ENCODE measurements at regions not wholly inside any gene's neighbourhood (a gene's known extent, or its start where the extent isn't known, plus 50 kb on each side); places are given as distances from the start of the nearest gene placed in this dataset.
"Not testable (repeated sequence)": the region's sequence is repeated elsewhere in the genome, so short reads cannot be mapped to it uniquely, and the experiment has no call there.

- DNase-seq (ENCODE audit: low read depth), result no peak
Measured at GRCh38 chr11:92026664-92027063, 198.0 kb upstream of the FAT3 start.

- no peak for DNase-seq (ENCODE audit: low read depth)
Measured at GRCh38 chr11:92024788-92025187, 199.8 kb upstream of the FAT3 start.

GRCh38 chr11:92022499-92022898 lies 202.1 kb upstream of the FAT3 start:
- DNase-seq (ENCODE audit: low read depth), result no peak

- no peak for DNase-seq (ENCODE audit: low read depth)
Measured at GRCh38 chr11:92018332-92018731, 206.3 kb upstream of the FAT3 start.

- no peak for DNase-seq (ENCODE audit: low read depth)
Measured at GRCh38 chr11:92008249-92008648, 216.4 kb upstream of the FAT3 start.

GRCh38 chr11:92002568-92002967 lies 222.1 kb upstream of the FAT3 start:
- DNase-seq (ENCODE audit: low read depth), result no peak

- DNase-seq (ENCODE audit: low read depth), result no peak
Measured at GRCh38 chr11:91998481-91998880, 226.1 kb upstream of the FAT3 start.

GRCh38 chr11:91997226-91997625 lies 227.4 kb upstream of the FAT3 start:
- no peak for DNase-seq (ENCODE audit: low read depth)

- no peak for DNase-seq (ENCODE audit: low read depth)
Measured at GRCh38 chr11:91996526-91996925, 228.1 kb upstream of the FAT3 start.

- not testable (repeated sequence) for DNase-seq (ENCODE audit: low read depth)
Measured at GRCh38 chr11:91988443-91988842, 236.2 kb upstream of the FAT3 start.

GRCh38 chr11:91986218-91986617 lies 238.4 kb upstream of the FAT3 start:
- DNase-seq (ENCODE audit: low read depth), result no peak

- DNase-seq (ENCODE audit: low read depth), result no peak
Measured at GRCh38 chr11:91984033-91984584, 240.5 kb upstream of the FAT3 start.

- peak; percentile 100 for DNase-seq (ENCODE audit: low read depth)
Measured at GRCh38 chr11:91981995-91982394, 242.6 kb upstream of the FAT3 start.

GRCh38 chr11:91979775-91980174 lies 244.8 kb upstream of the FAT3 start:
- no peak for DNase-seq (ENCODE audit: low read depth)

- DNase-seq (ENCODE audit: low read depth), result no peak
Measured at GRCh38 chr11:91978747-91979146, 245.9 kb upstream of the FAT3 start.

GRCh38 chr11:91972665-91973266 lies 251.9 kb upstream of the FAT3 start:
- DNase-seq (ENCODE audit: low read depth), result no peak

- no peak for DNase-seq (ENCODE audit: low read depth)
Measured at GRCh38 chr11:91970624-91971023, 254.0 kb upstream of the FAT3 start.

GRCh38 chr11:91969486-91969885 lies 255.1 kb upstream of the FAT3 start:
- DNase-seq (ENCODE audit: low read depth), result no peak

GRCh38 chr11:91967691-91968045 lies 256.9 kb upstream of the FAT3 start:
- no peak for DNase-seq (ENCODE audit: low read depth)

- DNase-seq (ENCODE audit: low read depth), result no peak
Measured at GRCh38 chr11:91967026-91967690, 257.5 kb upstream of the FAT3 start.

- DNase-seq (ENCODE audit: low read depth), result no peak
Measured at GRCh38 chr11:91966368-91966767, 258.2 kb upstream of the FAT3 start.

GRCh38 chr11:91960770-91961169 lies 263.8 kb upstream of the FAT3 start:
- no peak for DNase-seq (ENCODE audit: low read depth)

GRCh38 chr11:91959411-91959810 lies 265.2 kb upstream of the FAT3 start:
- DNase-seq (ENCODE audit: low read depth), result no peak

GRCh38 chr11:91956711-91957110 lies 267.9 kb upstream of the FAT3 start:
- no peak for DNase-seq (ENCODE audit: low read depth)

Measured in stromal cell of bone marrow (primary cell).